ENCODE measurements at regions not wholly inside any gene's neighbourhood (a gene's known extent, or its start where the extent isn't known, plus 50 kb on each side); places are given as distances from the start of the nearest gene placed in this dataset.

- Histone ChIP-seq H3K4me1 (ENCODE audit: low read length) (no peaks in the 10 kb centered on the region), H3K4me2 (ENCODE audit: low read length) (no peak overlapping the region), H3K79me2 (ENCODE audit: low read length) (no peaks in the 10 kb centered on the region), H3K4me3 (ENCODE audit: low read length) (no peak overlapping the region), H3K36me3 (replicated peaks; ENCODE audit: low read depth, low read length) (no peaks in the 10 kb centered on the region), H3K9ac (ENCODE audit: low read length) (no peak overlapping the region), H4K20me1 (ENCODE audit: insufficient read depth, low read length) (no peaks in the 10 kb centered on the region), H3K9me3 (ENCODE audit: insufficient read depth, low read length) (no peaks in the 10 kb centered on the region), H3K27me3 (ENCODE audit: low read depth, low read length) (no peaks in the 10 kb centered on the region), H2AFZ (ENCODE audit: low read depth, low read length) (no peak overlapping the region), H3K27ac (ENCODE audit: low read length) (no peak overlapping the region)
- TF ChIP-seq CTCF (IDR thresholded peaks at IDR 0.05; ENCODE audit: low read depth, low read length) = no peak
- TF ChIP-seq EZH2phosphoT487 (IDR thresholded peaks at IDR 0.05; ENCODE audit: low read depth) = no peak
These were observed 50.5 kb upstream of the PUM1 start for GRCh38 chr1:31116022-31116421.

Data from OCI-LY3 (cell line).